ENCODE measurements at regions not wholly inside any gene's neighbourhood (a gene's known extent, or its start where the extent isn't known, plus 50 kb on each side); places are given as distances from the start of the nearest gene placed in this dataset.

GRCh38 chr7:156074982-156075615 is 262.8 kb upstream of the SHH start (continued):
- TF ChIP-seq MAX (IDR thresholded peaks at IDR 0.05) (no peak), YY1 (IDR thresholded peaks at IDR 0.05) (no peak), RAD21 (IDR thresholded peaks at IDR 0.05) (no peak)

- no peak for DNase-seq (ENCODE audit: low spot score)
- no peaks in the 10 kb centered on the region for H3K36me3 ChIP-seq (ENCODE audit: control insufficient read depth in 4 of 4, insufficient read depth in 3 of 4, low read depth in 1 of 4, low read length in 3 of 4)
- peaks cover 0 to 5% (median 0%) of the 10 kb centered on the region in 4 donors for H3K4me1 ChIP-seq (ENCODE audit: control insufficient read depth in 4 of 4, insufficient read depth in 4 of 4, low read length in 3 of 4)
- 87% methylated on average over 11 of the region's 11 CpGs for WGBS
- no peak overlapping the region for H3K27ac ChIP-seq (ENCODE audit: low read depth in 1 of 2, low read length in 2 of 2)
- no peaks in the 10 kb centered on the region for H3K9me3 ChIP-seq (ENCODE audit: control insufficient read depth in 4 of 4, low read length in 3 of 4)
- TF ChIP-seq SP1 (IDR thresholded peaks at IDR 0.05), result no peak
- no peak for TF ChIP-seq EGR1 (IDR thresholded peaks at IDR 0.05; ENCODE audit: low read depth in 2 of 2)
- no peak for TF ChIP-seq FOXA2 (IDR thresholded peaks at IDR 0.05)
- no peak for TF ChIP-seq YY1 (IDR thresholded peaks at IDR 0.05)
- TF ChIP-seq TAF1 (conservative IDR thresholded peaks at IDR 0.05), result no peak
- no peak for TF ChIP-seq CTCF (IDR thresholded peaks at IDR 0.05; ENCODE audit: low read depth, low read length, missing input control)
- no peak for TF ChIP-seq HNF4A (conservative IDR thresholded peaks at IDR 0.05)
- no peak for TF ChIP-seq RAD21 (IDR thresholded peaks at IDR 0.05)
- TF ChIP-seq ATF3 (IDR thresholded peaks at IDR 0.05), result no peak
- TF ChIP-seq NR2F2 (IDR thresholded peaks at IDR 0.05), result no peak
- no peak for TF ChIP-seq JUND (IDR thresholded peaks at IDR 0.05)
- TF ChIP-seq REST (IDR thresholded peaks at IDR 0.05), result no peak
- TF ChIP-seq MAX (IDR thresholded peaks at IDR 0.05), result no peak
- no peak for TF ChIP-seq FOXA1 (IDR thresholded peaks at IDR 0.05)
- no peak for TF ChIP-seq HNF4G (IDR thresholded peaks at IDR 0.05)
- TF ChIP-seq RXRA (IDR thresholded peaks at IDR 0.05), result no peak
- no peak for TF ChIP-seq GABPA (IDR thresholded peaks at IDR 0.05 in 1 of 2, conservative IDR thresholded peaks at IDR 0.05 in 1 of 2)
- no peak for TF ChIP-seq ZBTB33 (IDR thresholded peaks at IDR 0.05)
- no peaks in the 10 kb centered on the region for H3K27me3 ChIP-seq (ENCODE audit: control insufficient read depth in 4 of 4, insufficient read depth in 4 of 4, low read length in 3 of 4)
- H3K4me3 ChIP-seq (ENCODE audit: low read depth in 1 of 3, low read length in 3 of 3), result no peak overlapping the region
- no peak overlapping the region for H3K9ac ChIP-seq (ENCODE audit: low read depth in 1 of 2, low read length in 2 of 2)
These were observed 261.8 kb upstream of the SHH start for GRCh38 chr7:156074084-156074483.
